GM12872 (cell line): ENCODE measurements at regions not wholly inside any gene's neighbourhood (a gene's known extent, or its start where the extent isn't known, plus 50 kb on each side); places are given as distances from the start of the nearest gene placed in this dataset.

Experiments
- TF ChIP-seq, protein P1 (sequence below): IDR thresholded peaks from 3 replicates; pipeline ENCODE4 v1.5.1; 2011; ENCODE audit warnings: low read depth, mild to moderate bottlenecking, low read length, moderate library complexity; ENCODE audit not compliant: insufficient read depth

DNA sequence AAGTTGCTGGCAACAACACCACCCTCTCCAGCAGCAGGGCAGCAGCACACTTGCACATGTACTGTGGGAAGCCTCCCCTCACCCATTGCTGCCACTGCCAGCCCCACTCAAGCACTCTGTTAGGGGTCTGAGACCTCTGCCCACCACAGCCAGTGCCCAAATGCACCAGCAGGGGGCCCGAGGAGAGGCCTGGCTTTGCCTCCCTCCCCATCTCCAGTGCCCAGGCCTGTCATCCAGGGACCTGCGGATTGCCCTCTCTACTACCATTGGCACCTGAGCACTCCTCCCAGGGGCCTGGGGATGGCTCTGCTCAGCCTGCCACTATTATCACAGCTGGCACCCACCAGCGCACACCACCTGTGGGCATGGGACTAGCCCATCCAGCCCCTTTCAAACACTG, 175.7 kb downstream of the PMAIP1 start:
- TF ChIP-seq, protein P1, sequence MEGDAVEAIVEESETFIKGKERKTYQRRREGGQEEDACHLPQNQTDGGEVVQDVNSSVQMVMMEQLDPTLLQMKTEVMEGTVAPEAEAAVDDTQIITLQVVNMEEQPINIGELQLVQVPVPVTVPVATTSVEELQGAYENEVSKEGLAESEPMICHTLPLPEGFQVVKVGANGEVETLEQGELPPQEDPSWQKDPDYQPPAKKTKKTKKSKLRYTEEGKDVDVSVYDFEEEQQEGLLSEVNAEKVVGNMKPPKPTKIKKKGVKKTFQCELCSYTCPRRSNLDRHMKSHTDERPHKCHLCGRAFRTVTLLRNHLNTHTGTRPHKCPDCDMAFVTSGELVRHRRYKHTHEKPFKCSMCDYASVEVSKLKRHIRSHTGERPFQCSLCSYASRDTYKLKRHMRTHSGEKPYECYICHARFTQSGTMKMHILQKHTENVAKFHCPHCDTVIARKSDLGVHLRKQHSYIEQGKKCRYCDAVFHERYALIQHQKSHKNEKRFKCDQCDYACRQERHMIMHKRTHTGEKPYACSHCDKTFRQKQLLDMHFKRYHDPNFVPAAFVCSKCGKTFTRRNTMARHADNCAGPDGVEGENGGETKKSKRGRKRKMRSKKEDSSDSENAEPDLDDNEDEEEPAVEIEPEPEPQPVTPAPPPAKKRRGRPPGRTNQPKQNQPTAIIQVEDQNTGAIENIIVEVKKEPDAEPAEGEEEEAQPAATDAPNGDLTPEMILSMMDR: peak; percentile 40; the same call in 2 of the 3 replicates

DNA sequence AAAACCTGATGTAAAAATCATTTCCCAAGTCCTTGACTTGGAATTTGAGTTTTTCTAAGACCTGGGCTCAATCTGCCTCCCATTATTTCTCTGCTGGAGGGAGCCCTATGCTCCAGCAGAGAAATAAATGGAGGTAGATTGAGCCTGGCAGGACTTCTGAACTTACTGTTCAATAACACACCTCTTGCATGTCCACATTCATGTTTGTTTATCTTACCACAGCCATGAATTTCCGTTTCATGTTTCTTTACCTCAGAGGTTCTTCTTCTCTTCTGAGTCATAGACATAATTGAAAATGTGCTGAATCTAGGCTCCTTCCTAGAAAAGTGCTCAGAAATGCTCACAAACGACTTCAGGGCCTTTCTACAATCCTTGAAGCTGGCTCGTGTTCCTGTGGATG, 170.8 kb downstream of the PMAIP1 start:
- TF ChIP-seq, protein P1: no peak

DNA sequence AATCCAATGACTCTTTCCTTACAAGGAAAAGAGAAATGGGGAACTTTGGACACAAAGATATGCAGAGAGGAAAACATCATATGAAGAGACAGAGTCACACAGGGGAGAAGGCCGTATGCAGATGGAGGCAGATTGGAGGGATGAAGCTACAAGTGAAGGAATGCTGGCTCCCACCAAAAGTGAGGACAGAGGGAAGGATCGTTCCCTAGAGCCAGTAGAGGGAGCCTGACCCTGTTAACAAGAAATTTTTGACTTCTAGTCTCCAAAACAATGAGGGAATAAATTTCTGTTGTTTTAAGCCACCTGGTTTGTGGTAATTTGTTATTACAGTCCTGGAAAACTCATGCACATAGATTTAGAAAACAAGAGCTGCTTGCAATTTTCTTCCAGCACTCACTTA, 169.3 kb downstream of the PMAIP1 start:
- TF ChIP-seq, protein P1: 0 out of 3 replicates have a peak, but pooled peaks have one; percentile 19

DNA sequence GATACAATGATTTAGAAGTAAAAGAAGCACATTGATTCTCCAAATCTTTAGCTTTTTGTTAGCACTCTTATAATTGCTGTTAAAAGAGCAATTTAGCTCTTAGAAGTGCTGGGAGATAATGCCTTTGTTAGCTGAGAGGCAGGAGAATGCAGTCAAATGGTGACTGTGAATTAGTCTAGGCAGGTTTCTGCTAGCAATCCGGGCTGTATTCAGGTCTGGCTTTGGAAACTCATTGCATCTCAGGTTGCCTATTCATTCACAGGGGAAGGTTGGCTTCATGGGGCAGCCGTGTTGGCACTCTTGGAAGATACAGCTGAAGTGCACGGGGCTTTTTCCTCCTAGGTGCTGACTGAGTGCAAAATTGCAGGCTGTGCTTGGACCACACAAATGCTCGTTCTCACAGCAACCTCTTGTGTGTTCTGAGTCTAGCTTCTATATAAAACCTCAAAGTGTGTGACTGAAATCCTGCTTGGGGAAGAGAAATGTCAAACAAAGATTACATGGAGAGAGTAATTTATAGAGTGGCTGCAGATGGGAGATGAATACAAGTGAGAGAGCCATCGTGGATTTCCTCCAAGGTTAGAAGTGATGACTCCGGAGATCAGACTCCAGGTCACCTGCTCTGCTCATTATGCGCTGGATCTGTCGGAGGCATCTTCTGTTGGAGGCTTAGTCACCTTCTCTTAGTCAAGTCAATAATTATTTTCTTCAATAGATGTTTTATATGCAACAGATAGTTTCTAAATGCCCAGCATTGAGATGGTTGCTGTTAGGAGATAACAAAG, 167.8 kb downstream of the PMAIP1 start:
- TF ChIP-seq, protein P1: no peak

DNA sequence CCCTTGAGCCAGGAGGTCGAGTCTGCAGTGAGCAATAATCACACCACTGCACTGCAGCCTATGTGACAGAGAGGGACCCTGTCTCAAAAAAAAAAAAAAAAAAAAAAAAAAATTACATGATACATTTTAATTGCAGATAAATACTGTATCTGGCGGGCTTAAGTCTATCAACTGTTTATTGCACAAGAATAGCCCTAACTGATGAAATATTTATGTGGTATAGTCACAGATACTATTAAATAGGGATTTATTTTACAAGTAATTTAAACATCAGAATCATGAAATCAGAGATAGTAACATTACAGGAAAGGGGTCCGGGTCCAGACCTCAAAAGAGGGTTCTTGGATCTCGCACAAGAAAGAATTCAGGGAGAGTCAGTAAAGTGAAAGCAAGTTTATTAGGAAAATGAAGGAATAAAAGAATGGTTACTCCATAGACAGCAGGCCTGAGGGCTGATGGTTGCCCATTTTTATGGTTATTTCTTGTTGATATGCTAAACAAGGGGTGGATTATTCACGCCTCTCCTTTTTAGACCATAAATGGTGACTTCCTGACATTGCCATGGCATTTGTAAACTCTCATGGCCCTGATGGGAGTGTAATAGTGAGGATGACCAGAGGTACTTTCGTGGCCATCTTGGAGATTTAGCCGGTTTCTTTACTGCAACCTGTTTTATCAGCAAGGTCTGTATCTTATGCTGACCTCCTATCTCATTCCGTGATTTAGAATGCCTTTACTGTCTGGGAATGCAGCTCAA, 166.6 kb downstream of the PMAIP1 start:
- TF ChIP-seq, protein P1: no peak

DNA sequence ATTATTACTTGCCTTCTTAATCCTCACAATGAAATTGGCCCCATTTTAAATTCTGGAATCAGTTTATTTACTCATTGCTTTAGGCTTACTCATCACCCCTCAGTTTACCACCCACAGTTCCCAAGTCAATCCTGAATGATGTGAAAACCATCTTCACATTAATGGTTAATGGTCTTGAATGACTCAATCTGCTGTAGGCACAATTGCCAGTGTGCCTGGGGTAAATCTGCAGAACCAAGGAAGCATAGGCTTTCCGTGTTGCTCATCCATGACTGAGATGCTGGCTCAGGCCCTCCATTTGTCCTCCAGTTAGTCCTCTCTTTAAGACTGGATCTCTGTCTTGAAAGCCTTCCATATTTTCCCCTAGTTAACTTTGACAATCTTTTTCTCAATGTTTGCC, 164.5 kb downstream of the PMAIP1 start:
- TF ChIP-seq, protein P1: no peak

DNA sequence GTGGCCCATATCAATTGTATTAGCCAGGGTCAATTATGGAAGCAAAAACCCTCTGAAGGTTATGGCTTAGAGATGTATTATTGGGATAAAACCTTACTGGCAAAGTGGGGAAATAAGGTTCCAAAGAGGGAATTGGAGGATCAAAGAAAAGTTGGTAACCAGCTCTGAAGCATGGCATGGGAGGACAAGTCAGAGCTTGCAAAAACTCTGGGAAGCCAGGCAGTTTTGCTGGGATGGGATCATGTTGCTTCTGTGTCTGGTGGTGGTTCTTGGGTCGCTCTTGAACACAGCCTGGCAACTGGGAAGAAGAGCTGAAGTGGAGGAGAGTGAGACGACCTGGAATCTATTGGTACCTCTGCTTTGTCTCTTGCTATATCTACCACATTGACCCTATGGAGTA, 162.6 kb downstream of the PMAIP1 start:
- TF ChIP-seq, protein P1: no peak
